ENCODE measurements at regions not wholly inside any gene's neighbourhood (a gene's known extent, or its start where the extent isn't known, plus 50 kb on each side); places are given as distances from the start of the nearest gene placed in this dataset.

DNA sequence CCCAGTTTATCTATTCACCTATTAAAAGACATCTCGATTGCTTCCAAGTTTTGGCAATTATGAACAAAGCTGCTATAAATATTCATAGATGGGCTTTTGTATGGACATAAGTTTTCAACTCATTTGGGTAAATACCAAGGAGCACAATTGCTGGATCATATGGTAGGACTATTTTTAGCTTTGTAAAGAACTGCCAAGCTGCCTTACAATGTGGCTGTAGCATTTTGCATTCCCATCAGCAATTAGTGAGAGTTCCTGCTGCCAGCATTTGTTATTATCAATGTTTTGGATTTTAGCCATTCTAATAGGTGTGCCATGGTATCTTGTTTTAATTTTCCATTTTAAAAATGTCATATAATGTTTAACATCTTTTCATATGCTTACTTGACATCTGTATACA lies 475.6 kb upstream of the NCAM2 start:
- TF ChIP-seq, protein P1, sequence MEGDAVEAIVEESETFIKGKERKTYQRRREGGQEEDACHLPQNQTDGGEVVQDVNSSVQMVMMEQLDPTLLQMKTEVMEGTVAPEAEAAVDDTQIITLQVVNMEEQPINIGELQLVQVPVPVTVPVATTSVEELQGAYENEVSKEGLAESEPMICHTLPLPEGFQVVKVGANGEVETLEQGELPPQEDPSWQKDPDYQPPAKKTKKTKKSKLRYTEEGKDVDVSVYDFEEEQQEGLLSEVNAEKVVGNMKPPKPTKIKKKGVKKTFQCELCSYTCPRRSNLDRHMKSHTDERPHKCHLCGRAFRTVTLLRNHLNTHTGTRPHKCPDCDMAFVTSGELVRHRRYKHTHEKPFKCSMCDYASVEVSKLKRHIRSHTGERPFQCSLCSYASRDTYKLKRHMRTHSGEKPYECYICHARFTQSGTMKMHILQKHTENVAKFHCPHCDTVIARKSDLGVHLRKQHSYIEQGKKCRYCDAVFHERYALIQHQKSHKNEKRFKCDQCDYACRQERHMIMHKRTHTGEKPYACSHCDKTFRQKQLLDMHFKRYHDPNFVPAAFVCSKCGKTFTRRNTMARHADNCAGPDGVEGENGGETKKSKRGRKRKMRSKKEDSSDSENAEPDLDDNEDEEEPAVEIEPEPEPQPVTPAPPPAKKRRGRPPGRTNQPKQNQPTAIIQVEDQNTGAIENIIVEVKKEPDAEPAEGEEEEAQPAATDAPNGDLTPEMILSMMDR (conservative IDR thresholded peaks at IDR 0.05; ENCODE audit: low read length) = no peak
- no peak for TF ChIP-seq EZH2phosphoT487 (IDR thresholded peaks at IDR 0.05; ENCODE audit: borderline replicate concordance, low read depth, low read length)

Measured in OCI-LY7 (cell line).